HUDEP-2 (cell line): ENCODE measurements at regions not wholly inside any gene's neighbourhood (a gene's known extent, or its start where the extent isn't known, plus 50 kb on each side); places are given as distances from the start of the nearest gene placed in this dataset.
A peak's percentile ranks its signal among the peaks of the same experiment; 100 is the strongest.
"Not testable (repeated sequence)": the region's sequence is repeated elsewhere in the genome, so short reads cannot be mapped to it uniquely, and the experiment has no call there.

ENCODE experiments used
- DNase-seq, 76 experiments: peaks; one replicate each; lab custom pipeline; 2025; ENCODE audit not compliant: unreplicated experiment in 76 of 76; lab: John Stamatoyannopoulos, UW

GRCh38 chr7:4609576-4609975 lies 72.5 kb upstream of the FOXK1 start:
- not testable (repeated sequence) for DNase-seq

- DNase-seq = peak in 51 of 76 experiments; percentile 3 to 70 (median 37)
These were observed 71.2 kb upstream of the FOXK1 start for GRCh38 chr7:4610768-4611467.

GRCh38 chr7:4612237-4612636 lies 69.9 kb upstream of the FOXK1 start:
- DNase-seq = no peak

GRCh38 chr7:4612939-4613841 lies 68.9 kb upstream of the FOXK1 start:
- DNase-seq = no peak

GRCh38 chr7:4613846-4614548 lies 68.1 kb upstream of the FOXK1 start:
- DNase-seq = no peak

- DNase-seq = no peak
These were observed 66.0 kb upstream of the FOXK1 start for GRCh38 chr7:4616116-4616515.

- DNase-seq = no peak
These were observed 60.7 kb upstream of the FOXK1 start for GRCh38 chr7:4621396-4621795.

GRCh38 chr7:4626318-4626845 lies 55.7 kb upstream of the FOXK1 start:
- DNase-seq = peak in 1 of 76 experiments; percentile 1

- DNase-seq = no peak
These were observed 52.7 kb upstream of the FOXK1 start for GRCh38 chr7:4629287-4629895.

GRCh38 chr7:4631380-4632179 lies 50.5 kb upstream of the FOXK1 start:
- DNase-seq = peak in 40 of 76 experiments; percentile 6 to 42 (median 18)
